ENCODE measurements at regions not wholly inside any gene's neighbourhood (a gene's known extent, or its start where the extent isn't known, plus 50 kb on each side); places are given as distances from the start of the nearest gene placed in this dataset.

DNA sequence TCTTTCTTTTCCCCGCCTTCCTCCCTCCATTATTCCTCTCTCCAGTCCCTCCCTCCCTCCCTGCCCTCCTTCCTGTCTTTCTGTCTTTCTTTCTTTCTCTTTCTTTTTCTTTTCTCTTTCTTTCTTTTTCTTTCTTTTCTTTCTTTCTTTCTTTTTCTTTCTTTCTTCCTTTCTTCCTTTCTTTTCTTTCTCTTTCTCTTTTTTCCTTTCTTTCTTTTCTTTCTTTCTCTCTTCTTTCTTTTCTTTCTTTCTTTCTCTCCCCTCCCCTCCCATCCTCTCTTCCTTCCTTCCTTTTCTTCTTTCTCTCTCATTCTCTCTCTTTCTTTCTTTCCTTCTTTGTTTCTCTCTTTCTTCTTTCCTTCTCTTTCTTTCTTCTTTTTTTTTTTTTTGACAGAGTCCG is 402.2 kb upstream of the PLXNA2 start:
- H3K4me1 ChIP-seq: no peaks in the 10 kb centered on the region
- no peaks in the 10 kb centered on the region for H3K9me3 ChIP-seq
- H3K4me3 ChIP-seq: no peak overlapping the region
- H3K36me3 ChIP-seq: no peaks in the 10 kb centered on the region
- H3K27me3 ChIP-seq: no peaks in the 10 kb centered on the region
- TF ChIP-seq, protein P1, sequence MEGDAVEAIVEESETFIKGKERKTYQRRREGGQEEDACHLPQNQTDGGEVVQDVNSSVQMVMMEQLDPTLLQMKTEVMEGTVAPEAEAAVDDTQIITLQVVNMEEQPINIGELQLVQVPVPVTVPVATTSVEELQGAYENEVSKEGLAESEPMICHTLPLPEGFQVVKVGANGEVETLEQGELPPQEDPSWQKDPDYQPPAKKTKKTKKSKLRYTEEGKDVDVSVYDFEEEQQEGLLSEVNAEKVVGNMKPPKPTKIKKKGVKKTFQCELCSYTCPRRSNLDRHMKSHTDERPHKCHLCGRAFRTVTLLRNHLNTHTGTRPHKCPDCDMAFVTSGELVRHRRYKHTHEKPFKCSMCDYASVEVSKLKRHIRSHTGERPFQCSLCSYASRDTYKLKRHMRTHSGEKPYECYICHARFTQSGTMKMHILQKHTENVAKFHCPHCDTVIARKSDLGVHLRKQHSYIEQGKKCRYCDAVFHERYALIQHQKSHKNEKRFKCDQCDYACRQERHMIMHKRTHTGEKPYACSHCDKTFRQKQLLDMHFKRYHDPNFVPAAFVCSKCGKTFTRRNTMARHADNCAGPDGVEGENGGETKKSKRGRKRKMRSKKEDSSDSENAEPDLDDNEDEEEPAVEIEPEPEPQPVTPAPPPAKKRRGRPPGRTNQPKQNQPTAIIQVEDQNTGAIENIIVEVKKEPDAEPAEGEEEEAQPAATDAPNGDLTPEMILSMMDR (IDR thresholded peaks at IDR 0.05): no peak
- no peak for TF ChIP-seq POLR2AphosphoS5 (IDR thresholded peaks at IDR 0.05; ENCODE audit: insufficient read depth in 1 of 2, low read depth in 1 of 2)
- TF ChIP-seq POLR2A (IDR thresholded peaks at IDR 0.05): no peak
- intact Hi-C loops (cut with DNase I): no loop called here
- no peak for DNase-seq (ENCODE audit: extremely low spot score in 2 of 2)
- no peak overlapping the region for H3K27ac ChIP-seq

DNA sequence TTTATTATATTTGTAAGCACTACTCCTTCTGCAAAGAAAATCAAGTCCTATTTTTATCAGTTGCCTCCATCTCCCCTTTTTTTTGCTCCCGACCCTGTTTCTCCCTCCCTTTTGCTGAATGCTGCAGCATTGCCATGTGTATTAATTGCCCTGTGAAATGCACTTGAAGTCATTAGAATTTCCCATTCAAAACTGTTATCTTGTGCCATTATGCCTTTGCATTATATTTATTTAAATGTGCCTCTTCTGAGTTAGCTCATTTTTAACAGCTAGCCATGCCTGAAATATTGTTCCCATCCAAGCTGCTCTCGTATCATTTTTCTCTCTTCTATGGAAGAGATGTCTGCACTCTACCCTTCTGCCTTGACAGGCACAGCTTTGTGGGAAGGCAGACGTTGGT is 404.0 kb upstream of the PLXNA2 start:
- TF ChIP-seq, protein P1 (IDR thresholded peaks at IDR 0.05): no peak
- TF ChIP-seq POLR2A (IDR thresholded peaks at IDR 0.05) (no peak), POLR2AphosphoS5 (IDR thresholded peaks at IDR 0.05; ENCODE audit: insufficient read depth in 1 of 2, low read depth in 1 of 2) (no peak)
- H3K27me3 ChIP-seq: no peaks in the 10 kb centered on the region
- no peaks in the 10 kb centered on the region for H3K9me3 ChIP-seq
- DNase-seq (ENCODE audit: extremely low spot score in 2 of 2): no peak
- intact Hi-C loops (cut with DNase I): no loop called here
- H3K4me1 ChIP-seq: no peaks in the 10 kb centered on the region
- H3K36me3 ChIP-seq: no peaks in the 10 kb centered on the region
- no peak overlapping the region for H3K4me3 ChIP-seq
- H3K27ac ChIP-seq: no peak overlapping the region

DNA sequence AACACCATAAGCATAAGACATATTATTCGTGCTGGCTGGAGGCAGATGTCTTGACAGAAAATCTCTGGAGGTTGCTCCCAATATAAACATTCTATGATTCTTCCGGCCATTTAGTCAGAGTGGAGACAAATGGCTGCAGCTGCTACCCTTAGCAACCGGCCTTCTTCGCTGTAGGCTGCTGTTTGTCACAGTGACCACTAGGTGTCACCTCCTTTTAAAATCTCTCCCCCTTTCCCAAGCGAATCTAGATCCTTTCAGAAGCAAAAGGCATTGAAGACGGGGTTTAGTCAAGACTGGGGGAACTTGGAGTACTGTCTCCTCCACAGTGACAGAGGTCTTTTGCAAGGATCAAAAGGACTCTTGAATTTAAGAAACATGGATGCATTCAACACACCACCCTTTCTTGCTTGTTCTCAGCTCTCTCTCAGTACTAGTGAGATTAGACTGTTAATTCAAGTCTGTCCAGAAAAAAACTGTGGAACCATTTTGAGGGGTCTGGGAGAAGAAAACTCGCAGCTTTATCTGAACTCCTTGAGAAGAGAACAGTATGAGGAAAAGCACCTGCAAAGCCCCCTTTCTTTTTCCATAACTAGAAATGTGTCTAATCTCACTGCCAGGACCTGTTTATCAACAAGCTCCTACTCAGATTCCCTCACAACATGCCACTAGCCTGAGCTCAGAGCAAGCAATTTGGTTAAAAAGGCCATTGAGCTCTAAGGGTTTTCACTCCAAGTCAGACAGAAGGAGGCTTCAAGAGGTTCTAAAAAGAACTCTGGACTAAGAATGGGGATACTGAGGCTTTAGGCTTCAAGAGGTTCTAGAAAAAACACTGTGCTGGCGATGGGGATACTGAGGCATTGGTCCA is 408.3 kb upstream of the PLXNA2 start:
- H3K36me3 ChIP-seq: no peaks in the 10 kb centered on the region
- H3K4me1 ChIP-seq: no peaks in the 10 kb centered on the region
- DNase-seq (ENCODE audit: extremely low spot score in 2 of 2): no peak
- H3K4me3 ChIP-seq: no peak overlapping the region
- no peaks in the 10 kb centered on the region for H3K9me3 ChIP-seq
- TF ChIP-seq POLR2A (IDR thresholded peaks at IDR 0.05): no peak
- TF ChIP-seq, protein P1 (IDR thresholded peaks at IDR 0.05): peak; percentile 32 to 70 (median 62)
- H3K27me3 ChIP-seq: no peaks in the 10 kb centered on the region
- H3K27ac ChIP-seq: no peak overlapping the region
- intact Hi-C loops (cut with DNase I): loop anchor here (5.0 kb wide), 1 partner anchor 555 kb away; no protein-coding TSS in a partner anchor

DNA sequence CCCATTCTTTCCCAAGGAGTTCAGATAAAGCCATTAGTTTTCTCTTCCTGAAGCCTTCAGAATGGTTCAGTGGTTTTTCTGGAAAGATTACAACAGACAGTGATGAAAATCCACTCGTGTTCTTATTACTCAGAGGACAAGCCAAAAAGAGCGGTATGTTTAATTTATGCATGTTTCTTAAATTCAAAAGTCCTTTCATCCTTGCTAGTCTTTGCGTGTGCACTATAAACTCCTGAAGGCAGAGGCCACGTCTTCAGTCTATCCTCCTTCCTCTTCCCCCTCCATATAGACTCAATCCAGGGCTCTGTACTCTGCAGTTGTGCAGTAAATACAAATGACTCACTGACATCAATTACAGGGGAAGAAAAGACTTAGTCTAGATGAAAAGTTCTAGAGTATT is 409.2 kb upstream of the PLXNA2 start:
- H3K4me1 ChIP-seq: no peaks in the 10 kb centered on the region
- intact Hi-C loops (cut with DNase I): loop anchor here (5.0 kb wide), 1 partner anchor 554 kb away; no protein-coding TSS in a partner anchor
- H3K36me3 ChIP-seq: no peaks in the 10 kb centered on the region
- no peaks in the 10 kb centered on the region for H3K9me3 ChIP-seq
- DNase-seq (ENCODE audit: extremely low spot score in 2 of 2): no peak
- H3K4me3 ChIP-seq: no peak overlapping the region
- H3K27me3 ChIP-seq: no peaks in the 10 kb centered on the region
- TF ChIP-seq POLR2A (IDR thresholded peaks at IDR 0.05): no peak
- TF ChIP-seq, protein P1 (IDR thresholded peaks at IDR 0.05): no peak
- TF ChIP-seq POLR2AphosphoS5 (IDR thresholded peaks at IDR 0.05; ENCODE audit: insufficient read depth in 1 of 2, low read depth in 1 of 2): no peak
- no peak overlapping the region for H3K27ac ChIP-seq

DNA sequence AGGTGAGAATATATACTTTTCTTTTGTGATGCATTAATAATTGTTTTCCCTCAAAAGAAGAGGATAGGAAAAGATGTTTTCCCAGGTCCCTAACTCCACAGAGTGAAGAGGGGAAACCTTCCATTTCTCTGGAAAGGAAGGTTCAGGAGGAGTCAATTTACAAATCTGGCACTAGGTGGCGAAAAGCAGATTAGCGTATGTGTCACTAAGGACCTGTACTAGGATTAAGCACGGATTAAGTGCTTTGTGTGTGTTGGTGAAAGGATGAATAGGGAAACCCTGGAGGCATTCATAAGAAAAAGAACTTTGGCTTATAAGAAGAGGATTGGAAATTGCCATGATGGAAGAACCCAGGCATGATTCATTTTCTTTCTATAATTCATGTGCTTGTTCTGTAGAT is 410.1 kb upstream of the PLXNA2 start:
- DNase-seq (ENCODE audit: extremely low spot score in 2 of 2): no peak

More for the DNA sequence above, 410.1 kb upstream of the PLXNA2 start:
- Histone ChIP-seq H3K27ac (no peak overlapping the region), H3K4me3 (no peak overlapping the region), H3K27me3 (no peaks in the 10 kb centered on the region), H3K36me3 (no peaks in the 10 kb centered on the region), H3K4me1 (no peaks in the 10 kb centered on the region), H3K9me3 (no peaks in the 10 kb centered on the region)
- intact Hi-C loops (cut with DNase I): loop anchor here (5.0 kb wide), 1 partner anchor 553 kb away; no protein-coding TSS in a partner anchor
- TF ChIP-seq POLR2A (IDR thresholded peaks at IDR 0.05): no peak
- TF ChIP-seq, protein P1 (IDR thresholded peaks at IDR 0.05): no peak
- no peak for TF ChIP-seq POLR2AphosphoS5 (IDR thresholded peaks at IDR 0.05; ENCODE audit: insufficient read depth in 1 of 2, low read depth in 1 of 2)
